Muscle of arm (tissue), 1 donor: ENCODE measurements at regions not wholly inside any gene's neighbourhood (a gene's known extent, or its start where the extent isn't known, plus 50 kb on each side); places are given as distances from the start of the nearest gene placed in this dataset.
"Not testable (repeated sequence)": the region's sequence is repeated elsewhere in the genome, so short reads cannot be mapped to it uniquely, and the experiment has no call there.

Experiments used
- DNase-seq: peaks from one replicate; pipeline ENCODE4 v3.0.0-alpha.2; 2013

- DNase-seq: no peak
These were observed 112.3 kb downstream of the PCSK1 start for GRCh38 chr5:96320797-96321196.

GRCh38 chr5:96319981-96320739 is 112.9 kb downstream of the PCSK1 start:
- DNase-seq: not testable (repeated sequence)

GRCh38 chr5:96318569-96319110 is 114.4 kb downstream of the PCSK1 start:
- DNase-seq: no peak

GRCh38 chr5:96317945-96318344 is 115.1 kb downstream of the PCSK1 start:
- no peak for DNase-seq

- no peak for DNase-seq
These were observed 116.6 kb downstream of the PCSK1 start for GRCh38 chr5:96316487-96316886.

GRCh38 chr5:96316017-96316416 is 117.0 kb downstream of the PCSK1 start:
- no peak for DNase-seq

GRCh38 chr5:96315431-96315830 is 117.6 kb downstream of the PCSK1 start:
- no peak for DNase-seq

GRCh38 chr5:96312383-96312782 is 120.7 kb downstream of the PCSK1 start:
- DNase-seq: no peak

- not testable (repeated sequence) for DNase-seq
These were observed 126.0 kb downstream of the PCSK1 start for GRCh38 chr5:96307047-96307446.

- DNase-seq: no peak
These were observed 130.8 kb downstream of the PCSK1 start for GRCh38 chr5:96302174-96302738.

- DNase-seq: no peak
These were observed 132.1 kb downstream of the PCSK1 start for GRCh38 chr5:96300976-96301375.

GRCh38 chr5:96297867-96298266 is 135.2 kb downstream of the PCSK1 start:
- no peak for DNase-seq

GRCh38 chr5:96297290-96297689 is 135.8 kb downstream of the PCSK1 start:
- no peak for DNase-seq

- no peak for DNase-seq
These were observed 138.2 kb downstream of the PCSK1 start for GRCh38 chr5:96294884-96295202.

GRCh38 chr5:96293966-96294883 is 138.8 kb downstream of the PCSK1 start:
- no peak for DNase-seq

GRCh38 chr5:96292582-96293247 is 140.3 kb downstream of the PCSK1 start:
- DNase-seq: no peak

- DNase-seq: not testable (repeated sequence)
These were observed 143.8 kb downstream of the PCSK1 start for GRCh38 chr5:96289287-96289686.

GRCh38 chr5:96288845-96289185 is 144.2 kb downstream of the PCSK1 start:
- no peak for DNase-seq

GRCh38 chr5:96288166-96288844 is 144.7 kb downstream of the PCSK1 start:
- DNase-seq: no peak

GRCh38 chr5:96287136-96287535 is 145.9 kb downstream of the PCSK1 start:
- no peak for DNase-seq

GRCh38 chr5:96285823-96286222 is 147.2 kb downstream of the PCSK1 start:
- no peak for DNase-seq
